ENCODE measurements at regions not wholly inside any gene's neighbourhood (a gene's known extent, or its start where the extent isn't known, plus 50 kb on each side); places are given as distances from the start of the nearest gene placed in this dataset.

DNA sequence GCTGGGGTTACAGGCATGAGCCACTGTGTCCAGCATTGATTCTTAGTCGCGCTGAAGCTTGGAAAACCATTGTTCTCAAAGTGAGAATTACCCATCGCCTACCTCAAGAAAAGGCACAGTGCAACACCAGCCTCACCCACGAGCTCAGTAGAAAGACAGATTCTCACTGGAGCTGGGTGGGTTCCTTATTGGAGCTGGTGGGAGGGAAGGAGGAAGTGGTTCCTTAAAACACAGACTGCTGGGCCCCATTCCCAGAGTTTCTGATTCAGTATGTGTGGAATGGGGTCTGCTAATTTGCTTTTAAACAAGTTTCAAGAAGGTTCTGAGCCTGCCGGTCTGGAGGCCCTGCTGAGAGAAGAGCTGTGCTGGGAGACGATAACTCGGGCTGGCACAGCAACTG lies 264.7 kb downstream of the ENGASE start:
- TF ChIP-seq MXI1 (conservative IDR thresholded peaks at IDR 0.05; ENCODE audit: poor library complexity, severe bottlenecking) (no peak), CTCF (IDR thresholded peaks at IDR 0.05; ENCODE audit: poor library complexity, severe bottlenecking) (no peak), RAD21 (conservative IDR thresholded peaks at IDR 0.05) (no peak), POLR2AphosphoS5 (IDR thresholded peaks at IDR 0.05) (no peak), EZH2 (IDR thresholded peaks at IDR 0.05; ENCODE audit: borderline replicate concordance, insufficient read depth, low read length, poor library complexity, severe bottlenecking) (no peak), REST (IDR thresholded peaks at IDR 0.05; ENCODE audit: borderline replicate concordance) (no peak), EP300 (conservative IDR thresholded peaks at IDR 0.05; ENCODE audit: poor library complexity, severe bottlenecking) (no peak)

All from neural cell (in vitro differentiated cells).